Fibroblast of peridontal ligament (primary cell): ENCODE measurements at regions not wholly inside any gene's neighbourhood (a gene's known extent, or its start where the extent isn't known, plus 50 kb on each side); places are given as distances from the start of the nearest gene placed in this dataset.
"Not testable (repeated sequence)": the region's sequence is repeated elsewhere in the genome, so short reads cannot be mapped to it uniquely, and the experiment has no call there.

Experiments
- DNase-seq: peaks from one replicate; pipeline ENCODE4 v3.0.0-alpha.2; 2010; ENCODE audit errors: extremely low read depth

GRCh38 chr20:12113468-12114371 is 196.0 kb downstream of the BTBD3 start:
- peak; percentile 78 for DNase-seq

- DNase-seq, result not testable (repeated sequence)
Observed at GRCh38 chr20:12129114-12129513, 211.4 kb downstream of the BTBD3 start.

- DNase-seq, result not testable (repeated sequence)
Observed at GRCh38 chr20:12129532-12129931, 211.8 kb downstream of the BTBD3 start.

GRCh38 chr20:12130781-12131180 is 213.1 kb downstream of the BTBD3 start:
- no peak for DNase-seq

- no peak for DNase-seq
Observed at GRCh38 chr20:12133553-12133952, 215.9 kb downstream of the BTBD3 start.

- not testable (repeated sequence) for DNase-seq
Observed at GRCh38 chr20:12145951-12146350, 228.3 kb downstream of the BTBD3 start.

- DNase-seq, result peak; percentile 80
Observed at GRCh38 chr20:12152996-12153395, 235.3 kb downstream of the BTBD3 start.

GRCh38 chr20:12153628-12154027 is 235.9 kb downstream of the BTBD3 start:
- DNase-seq, result peak; percentile 87

- DNase-seq, result no peak
Observed at GRCh38 chr20:12156252-12156651, 238.6 kb downstream of the BTBD3 start.

- DNase-seq, result no peak
Observed at GRCh38 chr20:12159261-12159660, 241.6 kb downstream of the BTBD3 start.

GRCh38 chr20:12161734-12162133 is 244.0 kb downstream of the BTBD3 start:
- DNase-seq, result no peak

- peak; percentile 99 for DNase-seq
Observed at GRCh38 chr20:12166053-12166717, 248.5 kb downstream of the BTBD3 start.

- no peak for DNase-seq
Observed at GRCh38 chr20:12170406-12170805, 252.7 kb downstream of the BTBD3 start.

GRCh38 chr20:12171923-12172524 is 254.3 kb downstream of the BTBD3 start:
- DNase-seq, result peak; percentile 97

GRCh38 chr20:12173347-12174012 is 255.8 kb downstream of the BTBD3 start:
- peak; percentile 19 for DNase-seq

GRCh38 chr20:12175538-12175937 is 257.8 kb downstream of the BTBD3 start:
- DNase-seq, result no peak

GRCh38 chr20:12177657-12178293 is 260.1 kb downstream of the BTBD3 start:
- DNase-seq, result no peak

- no peak for DNase-seq
Observed at GRCh38 chr20:12179692-12180091, 262.0 kb downstream of the BTBD3 start.

GRCh38 chr20:12180107-12180661 is 262.5 kb downstream of the BTBD3 start:
- DNase-seq, result no peak

GRCh38 chr20:12198281-12198680 is 280.6 kb downstream of the BTBD3 start:
- DNase-seq, result no peak

GRCh38 chr20:12199703-12200102 is 282.0 kb downstream of the BTBD3 start:
- DNase-seq, result no peak
